ENCODE measurements at regions not wholly inside any gene's neighbourhood (a gene's known extent, or its start where the extent isn't known, plus 50 kb on each side); places are given as distances from the start of the nearest gene placed in this dataset.
A peak's percentile ranks its signal among the peaks of the same experiment; 100 is the strongest.

DNA sequence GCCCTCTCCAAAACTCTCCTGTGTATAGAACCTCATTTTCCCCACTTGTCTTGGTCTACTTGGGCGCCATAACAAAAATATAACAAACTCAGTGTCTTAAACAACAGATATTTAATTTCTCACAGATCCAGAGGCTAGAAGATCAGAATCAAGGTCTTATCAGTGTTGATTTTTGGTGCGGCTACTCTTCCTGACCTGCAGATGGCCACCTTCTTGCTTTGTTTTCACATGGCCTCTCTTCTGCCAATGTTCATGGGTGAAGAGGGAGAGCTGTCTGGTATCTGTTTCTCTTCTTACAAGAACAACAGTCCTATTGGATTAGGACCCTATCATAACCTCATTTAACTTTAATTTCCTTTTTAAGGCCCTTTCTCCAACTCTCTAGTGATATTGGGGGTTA lies 177.3 kb downstream of the PABPC4L start:
- DNase-seq (ENCODE audit: low read depth) = no peak
- Histone ChIP-seq H3K27me3 (ENCODE audit: control insufficient read depth, insufficient read depth, low read length) (no peaks in the 10 kb centered on the region), H3K4me3 (ENCODE audit: low read depth, low read length) (no peak overlapping the region), H3K36me3 (ENCODE audit: control insufficient read depth, insufficient read depth, low read length) (no peaks in the 10 kb centered on the region)
- ChIA-PET POLR2A (interaction anchor here (0.7 kb wide), 1 partner anchor 13 kb away, joined by 8 read pairs; no protein-coding TSS in a partner anchor), CTCF (interaction anchor here (0.6 kb wide), 1 partner anchor 350 kb away, joined by 4 read pairs; no protein-coding TSS in a partner anchor)
- TF ChIP-seq, protein P1, sequence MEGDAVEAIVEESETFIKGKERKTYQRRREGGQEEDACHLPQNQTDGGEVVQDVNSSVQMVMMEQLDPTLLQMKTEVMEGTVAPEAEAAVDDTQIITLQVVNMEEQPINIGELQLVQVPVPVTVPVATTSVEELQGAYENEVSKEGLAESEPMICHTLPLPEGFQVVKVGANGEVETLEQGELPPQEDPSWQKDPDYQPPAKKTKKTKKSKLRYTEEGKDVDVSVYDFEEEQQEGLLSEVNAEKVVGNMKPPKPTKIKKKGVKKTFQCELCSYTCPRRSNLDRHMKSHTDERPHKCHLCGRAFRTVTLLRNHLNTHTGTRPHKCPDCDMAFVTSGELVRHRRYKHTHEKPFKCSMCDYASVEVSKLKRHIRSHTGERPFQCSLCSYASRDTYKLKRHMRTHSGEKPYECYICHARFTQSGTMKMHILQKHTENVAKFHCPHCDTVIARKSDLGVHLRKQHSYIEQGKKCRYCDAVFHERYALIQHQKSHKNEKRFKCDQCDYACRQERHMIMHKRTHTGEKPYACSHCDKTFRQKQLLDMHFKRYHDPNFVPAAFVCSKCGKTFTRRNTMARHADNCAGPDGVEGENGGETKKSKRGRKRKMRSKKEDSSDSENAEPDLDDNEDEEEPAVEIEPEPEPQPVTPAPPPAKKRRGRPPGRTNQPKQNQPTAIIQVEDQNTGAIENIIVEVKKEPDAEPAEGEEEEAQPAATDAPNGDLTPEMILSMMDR (IDR thresholded peaks at IDR 0.05; ENCODE audit: insufficient read depth, low read depth, low read length) = peak; percentile 42

DNA sequence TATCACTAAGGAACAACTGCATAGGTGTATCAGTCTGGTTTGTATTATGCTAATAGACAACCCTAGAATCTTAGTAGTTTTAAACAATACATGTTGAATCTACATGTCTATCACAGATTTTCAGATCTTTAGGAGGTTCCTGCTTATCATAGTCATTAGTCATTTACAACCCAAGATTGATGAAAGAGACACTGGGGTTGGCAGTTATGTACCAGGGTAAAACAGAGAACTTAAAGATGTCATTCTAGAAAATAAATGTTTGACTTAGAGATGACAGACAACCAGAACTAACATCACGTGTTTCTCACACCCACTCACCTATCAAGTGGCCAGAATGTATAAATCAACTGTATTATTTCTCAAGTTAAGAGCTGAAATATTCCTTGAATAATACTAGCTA lies 181.9 kb downstream of the PABPC4L start:
- TF ChIP-seq, protein P1 (IDR thresholded peaks at IDR 0.05; ENCODE audit: insufficient read depth, low read depth, low read length) = no peak
- Histone ChIP-seq H3K27me3 (ENCODE audit: control insufficient read depth, insufficient read depth, low read length) (no peaks in the 10 kb centered on the region), H3K36me3 (ENCODE audit: control insufficient read depth, insufficient read depth, low read length) (no peaks in the 10 kb centered on the region), H3K4me3 (ENCODE audit: low read depth, low read length) (no peak overlapping the region)
- POLR2A ChIA-PET = no interaction called here
- CTCF ChIA-PET = no interaction called here
- DNase-seq (ENCODE audit: low read depth) = no peak

DNA sequence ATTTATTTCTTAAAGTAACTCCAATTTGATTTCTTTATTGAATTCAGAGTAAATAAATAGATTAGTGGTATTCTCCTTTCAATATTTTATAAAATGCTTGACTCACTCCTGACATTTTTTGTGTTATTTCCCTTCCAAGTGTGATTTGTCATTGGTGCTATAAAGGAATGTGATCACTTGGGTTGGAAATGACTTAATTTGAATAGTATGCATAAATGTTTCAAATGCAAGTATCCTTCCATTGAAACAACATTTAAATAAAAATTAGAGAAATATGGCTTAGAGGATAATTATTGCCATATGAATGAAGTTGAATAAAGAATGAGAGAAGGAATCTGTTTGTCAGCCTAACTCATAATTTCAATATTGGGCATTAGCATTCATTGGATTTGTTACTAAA lies 182.7 kb downstream of the PABPC4L start:
- ChIA-PET CTCF (no interaction called here), POLR2A (no interaction called here)
- Histone ChIP-seq H3K36me3 (ENCODE audit: control insufficient read depth, insufficient read depth, low read length) (no peaks in the 10 kb centered on the region), H3K4me3 (ENCODE audit: low read depth, low read length) (no peak overlapping the region), H3K27me3 (ENCODE audit: control insufficient read depth, insufficient read depth, low read length) (no peaks in the 10 kb centered on the region)
- TF ChIP-seq, protein P1 (IDR thresholded peaks at IDR 0.05; ENCODE audit: insufficient read depth, low read depth, low read length) = no peak
- no peak for DNase-seq (ENCODE audit: low read depth)

DNA sequence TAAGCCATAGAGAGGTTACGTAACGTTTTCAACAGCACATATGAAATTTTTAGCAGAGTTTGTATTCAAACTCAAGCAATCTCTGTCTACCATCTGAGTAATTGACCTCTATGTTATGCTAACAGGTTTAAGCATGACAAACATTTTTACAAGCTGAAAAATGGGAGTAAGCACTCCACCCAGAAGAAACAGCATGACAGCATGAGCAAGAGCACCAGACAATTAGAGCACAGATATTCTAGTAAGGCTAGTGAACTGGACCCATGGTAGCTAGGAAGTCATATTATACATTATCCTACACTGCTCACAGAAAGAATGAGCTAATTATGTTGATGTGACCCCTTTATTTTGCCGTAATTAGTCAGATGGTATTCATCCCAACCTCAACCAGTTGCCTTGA lies 200.5 kb downstream of the PABPC4L start:
- TF ChIP-seq, protein P1 (IDR thresholded peaks at IDR 0.05; ENCODE audit: insufficient read depth, low read depth, low read length) = no peak
- H3K4me3 ChIP-seq (ENCODE audit: low read depth, low read length) = no peak overlapping the region
- ChIA-PET POLR2A (no interaction called here), CTCF (no interaction called here)
- DNase-seq (ENCODE audit: low read depth) = peak; percentile 66
- no peaks in the 10 kb centered on the region for H3K36me3 ChIP-seq (ENCODE audit: control insufficient read depth, insufficient read depth, low read length)
- H3K27me3 ChIP-seq (ENCODE audit: control insufficient read depth, insufficient read depth, low read length) = no peaks in the 10 kb centered on the region

DNA sequence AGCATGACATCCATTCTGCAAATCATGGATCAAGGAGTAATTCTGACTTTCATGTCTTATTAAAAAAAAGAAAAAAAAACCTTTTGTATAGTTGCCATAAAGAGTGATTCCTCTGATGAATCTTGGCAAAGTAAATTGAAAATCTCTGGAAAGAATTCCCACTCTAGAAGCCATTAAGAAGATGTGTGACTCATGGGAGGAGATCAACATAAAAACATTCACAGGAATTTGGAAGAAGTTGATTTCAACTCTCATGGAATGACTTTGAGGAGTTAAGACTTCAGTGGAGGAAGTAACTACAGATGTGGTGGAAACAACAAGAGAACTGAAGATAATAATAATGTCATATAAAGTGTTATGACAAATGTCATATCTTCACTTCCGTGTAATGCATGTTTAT lies 204.2 kb downstream of the PABPC4L start:
- Histone ChIP-seq H3K36me3 (ENCODE audit: control insufficient read depth, insufficient read depth, low read length) (no peaks in the 10 kb centered on the region), H3K27me3 (ENCODE audit: control insufficient read depth, insufficient read depth, low read length) (no peaks in the 10 kb centered on the region), H3K4me3 (ENCODE audit: low read depth, low read length) (no peak overlapping the region)
- POLR2A ChIA-PET = no interaction called here
- peak; percentile 52 for DNase-seq (ENCODE audit: low read depth)
- CTCF ChIA-PET = interaction anchor here (1.0 kb wide), 1 partner anchor 17 kb away, joined by 3 read pairs; no protein-coding TSS in a partner anchor
- TF ChIP-seq, protein P1 (IDR thresholded peaks at IDR 0.05; ENCODE audit: insufficient read depth, low read depth, low read length) = no peak
